SU-DHL-6 (cell line): ENCODE measurements at regions not wholly inside any gene's neighbourhood (a gene's known extent, or its start where the extent isn't known, plus 50 kb on each side); places are given as distances from the start of the nearest gene placed in this dataset.

Source experiments
- H2AFZ ChIP-seq: fragments of 200-600 bp; sonication (generic); 2 replicates; pipeline ENCODE4 v1.6.1; 2014; ENCODE audit warnings: low read depth, mild to moderate bottlenecking, moderate library complexity, mixed read lengths, antibody characterized with exemption, low read length; ENCODE audit not compliant: severe bottlenecking
- H3F3A ChIP-seq: fragments of 200-600 bp; shearing (Covaris generic); 2 replicates; pipeline ENCODE4 v1.6.0; 2016; ENCODE audit warnings: antibody characterized with exemption, mild to moderate bottlenecking; ENCODE audit not compliant: insufficient read depth
- H3K27ac ChIP-seq: fragments of 200-600 bp; sonication (generic); 2 replicates; pipeline ENCODE4 v1.5.1; 2016; ENCODE audit warnings: low read depth, mild to moderate bottlenecking, low read length, moderate library complexity, mixed read lengths
- H3K27me3 ChIP-seq: fragments of 200-600 bp; sonication (generic), shearing (Covaris generic); 2 replicates; pipeline ENCODE4 v1.6.0; 2014; ENCODE audit warnings: mild to moderate bottlenecking, low read length
- H3K36me3 ChIP-seq: fragments of 200-600 bp; sonication (generic); 2 replicates; pipeline ENCODE4 v1.6.1; 2014; ENCODE audit warnings: mild to moderate bottlenecking, low read length, mixed read lengths
- H3K4me2 ChIP-seq: fragments of 300-600, 200-600 bp; shearing (Covaris generic), sonication (generic); 2 replicates; pipeline ENCODE4 v1.6.0; 2014; ENCODE audit warnings: low read length, low read depth, mild to moderate bottlenecking; ENCODE audit not compliant: poor library complexity, severe bottlenecking
- H3K4me3 ChIP-seq: fragments of 200-600 bp; sonication (generic); 2 replicates; pipeline ENCODE4 v1.5.1; 2014; ENCODE audit warnings: antibody characterized with exemption, low read length, mild to moderate bottlenecking, mixed read lengths; ENCODE audit not compliant: insufficient read depth, poor library complexity, severe bottlenecking
- H3K79me2 ChIP-seq: fragments of 200-600 bp; sonication (generic); 2 replicates; pipeline ENCODE4 v1.6.1; 2014; ENCODE audit warnings: mild to moderate bottlenecking, low read length, moderate library complexity; ENCODE audit not compliant: insufficient read depth
- H3K9ac ChIP-seq: fragments of 200-600 bp; sonication (generic); 2 replicates; pipeline ENCODE4 v1.7.0; 2014; ENCODE audit warnings: mild to moderate bottlenecking, low read length
- H3K9me2 ChIP-seq: fragments of 200-600 bp; sonication (generic); replicated peaks from 2 replicates; pipeline ENCODE4 v1.6.1; 2014; ENCODE audit warnings: low read length; ENCODE audit not compliant: insufficient read depth
- H3K9me3 ChIP-seq: fragments of 200-600 bp; sonication (generic); 2 replicates; pipeline ENCODE4 v1.6.1; 2014; ENCODE audit warnings: low read length, mixed read lengths; ENCODE audit not compliant: insufficient read depth
- H4K20me1 ChIP-seq: fragments of 200-600 bp; sonication (generic); 2 replicates; pipeline ENCODE4 v1.6.1; 2014; ENCODE audit warnings: low read depth, mild to moderate bottlenecking, antibody characterized with exemption, low read length, moderate library complexity, mixed read lengths
- CTCF ChIP-seq: fragments of 200-600 bp; sonication (generic); IDR thresholded peaks from one replicate; pipeline ENCODE4 v1.5.1; 2017; ENCODE audit warnings: antibody characterized with exemption, mild to moderate bottlenecking, low read length, moderate library complexity; ENCODE audit not compliant: insufficient read depth, poor library complexity, severe bottlenecking
- EZH2phosphoT487 ChIP-seq: fragments of 200-600 bp; sonication (generic), shearing (Covaris generic); conservative IDR thresholded peaks from 2 replicates; pipeline ENCODE4 v1.6.1; 2018; ENCODE audit warnings: mild to moderate bottlenecking, antibody characterized with exemption, low read length, moderate library complexity, mixed read lengths

DNA sequence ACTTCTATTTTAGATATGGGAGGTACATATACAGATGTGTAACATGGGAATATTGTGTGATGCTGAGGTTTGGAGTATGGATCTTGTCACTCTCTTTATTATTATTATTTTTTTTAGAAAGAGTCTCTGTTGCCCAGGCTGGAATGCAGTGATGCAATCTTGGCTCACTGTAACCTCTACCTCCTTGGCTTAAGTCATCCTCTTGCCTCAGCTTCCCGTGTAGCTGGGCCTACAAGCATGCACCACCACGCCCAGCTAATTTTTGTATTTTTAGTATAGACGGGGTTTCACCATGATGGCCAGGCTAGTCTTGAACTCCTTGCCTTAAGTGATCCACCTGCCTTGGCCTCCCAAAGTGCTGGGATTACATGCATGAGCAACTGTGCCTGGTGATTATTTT, 138.4 kb upstream of the SLC28A3 start:
- no peaks in the 10 kb centered on the region for H3K36me3 ChIP-seq
- no peak overlapping the region for H2AFZ ChIP-seq
- H3K79me2 ChIP-seq, result no peaks in the 10 kb centered on the region
- H3K27me3 ChIP-seq, result no peaks in the 10 kb centered on the region
- H3K4me2 ChIP-seq, result no peak overlapping the region
- TF ChIP-seq EZH2phosphoT487 (no peak), CTCF (no peak)
- no peaks in the 10 kb centered on the region for H3K9me2 ChIP-seq
- no peaks in the 10 kb centered on the region for H4K20me1 ChIP-seq
- H3K9ac ChIP-seq, result no peak overlapping the region
- H3K4me3 ChIP-seq, result no peak overlapping the region
- H3F3A ChIP-seq, result no peaks in the 10 kb centered on the region
- no peaks in the 10 kb centered on the region for H3K9me3 ChIP-seq
- H3K27ac ChIP-seq, result no peak overlapping the region

GRCh38 chr9:84480071-84480470, 139.5 kb upstream of the SLC28A3 start:
- H3K9ac ChIP-seq, result no peak overlapping the region
- no peaks in the 10 kb centered on the region for H3K36me3 ChIP-seq
- H3K9me3 ChIP-seq, result no peaks in the 10 kb centered on the region
- H3K4me3 ChIP-seq, result no peak overlapping the region
- no peaks in the 10 kb centered on the region for H3K9me2 ChIP-seq
- no peak overlapping the region for H3K4me2 ChIP-seq
- no peak overlapping the region for H3K27ac ChIP-seq
- no peaks in the 10 kb centered on the region for H4K20me1 ChIP-seq
- TF ChIP-seq EZH2phosphoT487, result no peak
- no peak for TF ChIP-seq CTCF
- no peaks in the 10 kb centered on the region for H3K79me2 ChIP-seq
- H2AFZ ChIP-seq, result no peak overlapping the region
- no peaks in the 10 kb centered on the region for H3K27me3 ChIP-seq
- H3F3A ChIP-seq, result no peaks in the 10 kb centered on the region

DNA sequence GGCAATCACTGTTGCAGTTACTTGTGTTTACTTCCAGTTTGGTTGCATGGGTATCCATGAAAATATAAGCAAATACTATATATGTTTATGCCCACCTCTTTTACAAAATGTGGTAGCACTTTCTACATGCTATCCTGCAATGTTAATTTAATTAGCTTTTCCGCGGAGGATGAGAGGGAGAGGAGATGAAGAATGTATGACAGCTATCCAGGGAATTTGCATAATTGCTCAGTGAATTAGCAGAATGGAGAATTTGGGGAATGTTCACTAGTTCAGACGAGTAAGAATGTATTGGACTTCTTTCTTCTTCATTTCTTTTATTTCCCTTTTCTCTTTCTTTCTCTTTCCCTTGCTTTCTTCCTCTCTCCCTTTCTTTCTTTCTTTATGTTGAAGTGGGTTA, 140.7 kb upstream of the SLC28A3 start:
- H3K79me2 ChIP-seq, result no peaks in the 10 kb centered on the region
- no peaks in the 10 kb centered on the region for H3K9me3 ChIP-seq
- no peaks in the 10 kb centered on the region for H3K36me3 ChIP-seq
- TF ChIP-seq CTCF (no peak), EZH2phosphoT487 (no peak)
- H3K27ac ChIP-seq, result no peak overlapping the region
- no peak overlapping the region for H3K4me3 ChIP-seq
- H3K9me2 ChIP-seq, result no peaks in the 10 kb centered on the region
- H3F3A ChIP-seq, result no peaks in the 10 kb centered on the region
- H3K9ac ChIP-seq, result no peak overlapping the region
- no peak overlapping the region for H2AFZ ChIP-seq
- no peak overlapping the region for H3K4me2 ChIP-seq
- no peaks in the 10 kb centered on the region for H3K27me3 ChIP-seq
- no peaks in the 10 kb centered on the region for H4K20me1 ChIP-seq
